ENCODE measurements at regions not wholly inside any gene's neighbourhood (a gene's known extent, or its start where the extent isn't known, plus 50 kb on each side); places are given as distances from the start of the nearest gene placed in this dataset.

DNA sequence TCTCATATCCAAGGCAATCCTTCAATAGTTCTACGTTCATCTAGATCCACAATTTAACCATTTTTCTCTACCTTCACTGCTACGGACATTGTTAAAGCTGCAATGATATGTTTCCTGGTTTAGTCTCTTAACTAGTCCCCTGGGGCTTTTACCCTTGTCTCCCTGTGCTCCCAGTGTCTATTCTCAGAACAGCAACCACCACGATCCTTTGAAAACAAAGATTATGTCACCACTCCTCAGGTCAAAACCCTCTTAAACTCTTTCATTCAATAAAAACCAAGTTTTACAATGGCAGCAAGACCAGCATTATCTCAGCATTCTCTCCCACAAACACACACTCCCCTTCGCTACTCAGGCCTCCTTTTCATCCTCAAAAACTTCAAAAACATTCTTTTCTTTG is 298.2 kb upstream of the CHST9 start:
- TF ChIP-seq, protein P1, sequence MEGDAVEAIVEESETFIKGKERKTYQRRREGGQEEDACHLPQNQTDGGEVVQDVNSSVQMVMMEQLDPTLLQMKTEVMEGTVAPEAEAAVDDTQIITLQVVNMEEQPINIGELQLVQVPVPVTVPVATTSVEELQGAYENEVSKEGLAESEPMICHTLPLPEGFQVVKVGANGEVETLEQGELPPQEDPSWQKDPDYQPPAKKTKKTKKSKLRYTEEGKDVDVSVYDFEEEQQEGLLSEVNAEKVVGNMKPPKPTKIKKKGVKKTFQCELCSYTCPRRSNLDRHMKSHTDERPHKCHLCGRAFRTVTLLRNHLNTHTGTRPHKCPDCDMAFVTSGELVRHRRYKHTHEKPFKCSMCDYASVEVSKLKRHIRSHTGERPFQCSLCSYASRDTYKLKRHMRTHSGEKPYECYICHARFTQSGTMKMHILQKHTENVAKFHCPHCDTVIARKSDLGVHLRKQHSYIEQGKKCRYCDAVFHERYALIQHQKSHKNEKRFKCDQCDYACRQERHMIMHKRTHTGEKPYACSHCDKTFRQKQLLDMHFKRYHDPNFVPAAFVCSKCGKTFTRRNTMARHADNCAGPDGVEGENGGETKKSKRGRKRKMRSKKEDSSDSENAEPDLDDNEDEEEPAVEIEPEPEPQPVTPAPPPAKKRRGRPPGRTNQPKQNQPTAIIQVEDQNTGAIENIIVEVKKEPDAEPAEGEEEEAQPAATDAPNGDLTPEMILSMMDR (IDR thresholded peaks at IDR 0.05; ENCODE audit: insufficient read depth, low read length) = no peak
- TF ChIP-seq POLR2AphosphoS5 (IDR thresholded peaks at IDR 0.05; ENCODE audit: low read depth) (no peak), GABPA (IDR thresholded peaks at IDR 0.05; ENCODE audit: low read depth) (no peak), SPI1 (IDR thresholded peaks at IDR 0.05; ENCODE audit: borderline replicate concordance, low read depth) (no peak)
- TF ChIP-seq, protein P2, sequence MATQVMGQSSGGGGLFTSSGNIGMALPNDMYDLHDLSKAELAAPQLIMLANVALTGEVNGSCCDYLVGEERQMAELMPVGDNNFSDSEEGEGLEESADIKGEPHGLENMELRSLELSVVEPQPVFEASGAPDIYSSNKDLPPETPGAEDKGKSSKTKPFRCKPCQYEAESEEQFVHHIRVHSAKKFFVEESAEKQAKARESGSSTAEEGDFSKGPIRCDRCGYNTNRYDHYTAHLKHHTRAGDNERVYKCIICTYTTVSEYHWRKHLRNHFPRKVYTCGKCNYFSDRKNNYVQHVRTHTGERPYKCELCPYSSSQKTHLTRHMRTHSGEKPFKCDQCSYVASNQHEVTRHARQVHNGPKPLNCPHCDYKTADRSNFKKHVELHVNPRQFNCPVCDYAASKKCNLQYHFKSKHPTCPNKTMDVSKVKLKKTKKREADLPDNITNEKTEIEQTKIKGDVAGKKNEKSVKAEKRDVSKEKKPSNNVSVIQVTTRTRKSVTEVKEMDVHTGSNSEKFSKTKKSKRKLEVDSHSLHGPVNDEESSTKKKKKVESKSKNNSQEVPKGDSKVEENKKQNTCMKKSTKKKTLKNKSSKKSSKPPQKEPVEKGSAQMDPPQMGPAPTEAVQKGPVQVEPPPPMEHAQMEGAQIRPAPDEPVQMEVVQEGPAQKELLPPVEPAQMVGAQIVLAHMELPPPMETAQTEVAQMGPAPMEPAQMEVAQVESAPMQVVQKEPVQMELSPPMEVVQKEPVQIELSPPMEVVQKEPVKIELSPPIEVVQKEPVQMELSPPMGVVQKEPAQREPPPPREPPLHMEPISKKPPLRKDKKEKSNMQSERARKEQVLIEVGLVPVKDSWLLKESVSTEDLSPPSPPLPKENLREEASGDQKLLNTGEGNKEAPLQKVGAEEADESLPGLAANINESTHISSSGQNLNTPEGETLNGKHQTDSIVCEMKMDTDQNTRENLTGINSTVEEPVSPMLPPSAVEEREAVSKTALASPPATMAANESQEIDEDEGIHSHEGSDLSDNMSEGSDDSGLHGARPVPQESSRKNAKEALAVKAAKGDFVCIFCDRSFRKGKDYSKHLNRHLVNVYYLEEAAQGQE (IDR thresholded peaks at IDR 0.05; ENCODE audit: insufficient replicate concordance, low read depth) = no peak

Data from HL-60 (cell line).